ENCODE measurements at regions not wholly inside any gene's neighbourhood (a gene's known extent, or its start where the extent isn't known, plus 50 kb on each side); places are given as distances from the start of the nearest gene placed in this dataset.

- no peak overlapping the region for H3K27ac Mint-ChIP-seq
- H3K4me3 ChIP-seq (ENCODE audit: low read length) = no peak overlapping the region
- H3K4me1 ChIP-seq (ENCODE audit: insufficient read depth, low read length) = no peaks in the 10 kb centered on the region
- H3K27me3 Mint-ChIP-seq = no peaks in the 10 kb centered on the region
- H3K4me1 Mint-ChIP-seq (ENCODE audit: low read depth) = no peaks in the 10 kb centered on the region
- ChIA-PET POLR2A (no interaction called here), CTCF (no interaction called here)
- peaks cover 9 to 16% of the 10 kb centered on the region in 2 experiments for H3K9me3 ChIP-seq (ENCODE audit: control insufficient read depth in 1 of 2, insufficient read depth in 1 of 2, low read length in 2 of 2)
- DNase-seq (no peak), ATAC-seq (ENCODE audit: poor library complexity) (no peak)
- no peaks in the 10 kb centered on the region for H3K36me3 ChIP-seq (ENCODE audit: insufficient read depth, low read length)
- no peak for TF ChIP-seq CTCF (IDR thresholded peaks at IDR 0.05)
- intact Hi-C loops (cut with DNase I, micrococcal nuclease) = no loop called here
- H3K27me3 ChIP-seq (ENCODE audit: control insufficient read depth in 1 of 2, insufficient read depth in 2 of 2, low read length in 2 of 2) = no peaks in the 10 kb centered on the region
- no peak overlapping the region for H3K4me3 Mint-ChIP-seq
- H3K9me3 Mint-ChIP-seq = peaks cover 7% of the 10 kb centered on the region
- no peaks in the 10 kb centered on the region for H3K36me3 Mint-ChIP-seq (ENCODE audit: low read depth)
- no peak overlapping the region for H3K27ac ChIP-seq (ENCODE audit: low read depth in 1 of 2, low read length in 2 of 2)
These were observed 563.0 kb upstream of the SEMA3D start for GRCh38 chr7:85749696-85750453.

- ATAC-seq (ENCODE audit: poor library complexity) (no peak), DNase-seq (no peak)
- Mint-ChIP-seq H3K27ac (no peak overlapping the region), H3K9me3 (peaks cover 7% of the 10 kb centered on the region), H3K4me1 (ENCODE audit: low read depth) (no peaks in the 10 kb centered on the region), H3K36me3 (ENCODE audit: low read depth) (no peaks in the 10 kb centered on the region), H3K4me3 (no peak overlapping the region), H3K27me3 (no peaks in the 10 kb centered on the region)
- intact Hi-C loops (cut with DNase I, micrococcal nuclease) = no loop called here
- ChIA-PET CTCF (no interaction called here), POLR2A (no interaction called here)
- Histone ChIP-seq H3K27me3 (ENCODE audit: control insufficient read depth in 1 of 2, insufficient read depth in 2 of 2, low read length in 2 of 2) (no peaks in the 10 kb centered on the region), H3K27ac (ENCODE audit: low read depth in 1 of 2, low read length in 2 of 2) (no peak overlapping the region), H3K4me3 (ENCODE audit: low read length) (no peak overlapping the region), H3K4me1 (ENCODE audit: insufficient read depth, low read length) (no peaks in the 10 kb centered on the region), H3K9me3 (ENCODE audit: control insufficient read depth in 1 of 2, insufficient read depth in 1 of 2, low read length in 2 of 2) (peaks cover 9 to 16% of the 10 kb centered on the region in 2 experiments), H3K36me3 (ENCODE audit: insufficient read depth, low read length) (no peaks in the 10 kb centered on the region)
- no peak for TF ChIP-seq CTCF (IDR thresholded peaks at IDR 0.05)
These were observed 562.0 kb upstream of the SEMA3D start for GRCh38 chr7:85748861-85749260.

GRCh38 chr7:85737426-85737825 is 550.6 kb upstream of the SEMA3D start:
- H3K9me3 ChIP-seq (ENCODE audit: control insufficient read depth in 1 of 2, insufficient read depth in 1 of 2, low read length in 2 of 2) = peaks cover 4 to 10% of the 10 kb centered on the region in 2 experiments
- Mint-ChIP-seq H3K4me3 (no peak overlapping the region), H3K4me1 (ENCODE audit: low read depth) (no peaks in the 10 kb centered on the region), H3K9me3 (peaks cover 18% of the 10 kb centered on the region), H3K27me3 (no peaks in the 10 kb centered on the region), H3K27ac (no peak overlapping the region), H3K36me3 (ENCODE audit: low read depth) (no peaks in the 10 kb centered on the region)
- H3K4me1 ChIP-seq (ENCODE audit: insufficient read depth, low read length) = no peaks in the 10 kb centered on the region
- no peak for TF ChIP-seq CTCF (IDR thresholded peaks at IDR 0.05)
- ATAC-seq (ENCODE audit: poor library complexity) = no peak
- H3K27ac ChIP-seq (ENCODE audit: low read depth in 1 of 2, low read length in 2 of 2) = no peak overlapping the region
- DNase-seq = no peak
- intact Hi-C loops (cut with DNase I, micrococcal nuclease) = no loop called here
- ChIA-PET CTCF (no interaction called here), POLR2A (no interaction called here)
- no peaks in the 10 kb centered on the region for H3K27me3 ChIP-seq (ENCODE audit: control insufficient read depth in 1 of 2, insufficient read depth in 2 of 2, low read length in 2 of 2)
- H3K4me3 ChIP-seq (ENCODE audit: low read length) = no peak overlapping the region
- no peaks in the 10 kb centered on the region for H3K36me3 ChIP-seq (ENCODE audit: insufficient read depth, low read length)

Data from CD4-positive, alpha-beta T cell (primary cell).